H1 (cell line): ENCODE measurements at regions not wholly inside any gene's neighbourhood (a gene's known extent, or its start where the extent isn't known, plus 50 kb on each side); places are given as distances from the start of the nearest gene placed in this dataset.

Experiments
- CTCF ChIA-PET: fragments of 300-600 bp; sonication (Branson Sonifier 250); formaldehyde crosslinking; loops from one replicate; lab custom pipeline; 2021; ENCODE audit not compliant: partially characterized antibody; lab: Charles Lee
- POLR2A ChIA-PET: fragments of 300-600 bp; sonication (Branson Sonifier 250); formaldehyde crosslinking; loops from one replicate; lab custom pipeline; 2021; ENCODE audit warnings: inconsistent platforms; ENCODE audit not compliant: partially characterized antibody; lab: Charles Lee
- DNase-seq, 2 experiments: peaks; one replicate each; pipeline versions ENCODE4 v3.0.0 to v3.0.0-alpha.2; 2010 to 2022; ENCODE audit warnings: low spot score in 2 of 2, low read depth in 1 of 2, mixed read lengths in 1 of 2
- FAIRE-seq: peaks from 2 replicates; lab custom pipeline; 2011; peaks lifted over from hg19 to GRCh38; lab: Jason Lieb, UNC
- H2AFZ ChIP-seq: 2 replicates; pipeline ENCODE4 v1.8.1; 2012; ENCODE audit warnings: low read length, inconsistent platforms
- H2AK5ac ChIP-seq: 2 replicates; pipeline ENCODE4 v1.6.1; 2013; ENCODE audit warnings: low read depth, low read length
- H2BK120ac ChIP-seq: replicated peaks from 2 replicates; pipeline ENCODE3; 2013; ENCODE audit warnings: low read depth, low read length, inconsistent platforms
- H2BK12ac ChIP-seq: 2 replicates; pipeline ENCODE4 v1.6.1; 2013; ENCODE audit warnings: low read depth, low read length
- H2BK15ac ChIP-seq: 2 replicates; pipeline ENCODE4 v1.6.1; 2013; ENCODE audit warnings: low read length
- H2BK20ac ChIP-seq: 2 replicates; pipeline ENCODE4 v1.6.1; 2013; ENCODE audit warnings: low read length
- H2BK5ac ChIP-seq: 2 replicates; pipeline ENCODE4 v1.6.1; 2013; ENCODE audit warnings: low read depth, low read length
- H3K14ac ChIP-seq: 2 replicates; pipeline ENCODE4 v1.6.1; 2013; ENCODE audit warnings: inconsistent platforms; ENCODE audit not compliant: insufficient read length
- H3K18ac ChIP-seq: 2 replicates; pipeline ENCODE4 v1.6.1; 2013; ENCODE audit warnings: low read length; ENCODE audit errors: extremely low read depth
- H3K23ac ChIP-seq: 2 replicates; pipeline ENCODE4 v1.6.1; 2013; ENCODE audit warnings: inconsistent platforms; ENCODE audit not compliant: insufficient read length
- H3K23me2 ChIP-seq: 2 replicates; pipeline ENCODE4 v1.6.1; 2013; ENCODE audit warnings: low read depth, low read length
- H3K27ac ChIP-seq: 2 replicates; pipeline ENCODE4 v1.6.1; 2011; ENCODE audit warnings: low read depth, low read length, inconsistent platforms
- H3K27me3 ChIP-seq, 4 experiments: replicated peaks in 1 of 4; 1 replicate in 1 of 4; 2 replicates in 3 of 4; pipeline versions ENCODE4 v1.6.1 to v1.8.1; 2011 to 2013; ENCODE audit warnings: low read length in 3 of 4, mild to moderate bottlenecking in 3 of 4, inconsistent platforms in 2 of 4, mixed read lengths in 2 of 4, moderate library complexity in 1 of 4; ENCODE audit not compliant: control insufficient read depth in 3 of 4, insufficient read depth in 3 of 4; ENCODE audit errors: extremely low read depth in 1 of 4
- H3K36me3 ChIP-seq, 4 experiments: 2 replicates each; pipeline versions ENCODE4 v1.6.1 to v1.8.1; 2011 to 2013; ENCODE audit warnings: mild to moderate bottlenecking in 4 of 4, low read length in 3 of 4, moderate library complexity in 2 of 4, control low read depth in 1 of 4, inconsistent platforms in 1 of 4; ENCODE audit not compliant: insufficient read depth in 4 of 4, control insufficient read depth in 2 of 4
- H3K4ac ChIP-seq: replicated peaks from 2 replicates; pipeline ENCODE3; 2013; ENCODE audit warnings: low read length, low read depth, mixed read lengths, inconsistent platforms; ENCODE audit not compliant: insufficient read length
- H3K4me1 ChIP-seq, 4 experiments: replicated peaks in 1 of 4; 1 replicate in 1 of 4; 2 replicates in 3 of 4; pipeline versions ENCODE4 v1.6.1 to v1.8.1; 2011 to 2013; ENCODE audit warnings: low read length in 3 of 4, inconsistent platforms in 2 of 4, mixed read lengths in 1 of 4; ENCODE audit not compliant: insufficient read depth in 4 of 4, control insufficient read depth in 3 of 4
- H3K4me2 ChIP-seq, 2 experiments: 2 replicates each; pipeline versions ENCODE4 v1.6.1 to v1.8.1; 2011 to 2013; ENCODE audit warnings: low read depth in 2 of 2, low read length in 2 of 2, control low read depth in 1 of 2, inconsistent platforms in 1 of 2, mild to moderate bottlenecking in 1 of 2; ENCODE audit not compliant: insufficient read depth in 1 of 2
- H3K4me3 ChIP-seq, 4 experiments: fragments of 200-600, 300-600 bp in 1 of 4; sonication (generic), shearing (Covaris generic), sonication (Bioruptor Twin) in 1 of 4; 2 replicates each; pipeline versions ENCODE4 v1.5.1 to v1.8.1; 2011 to 2016; ENCODE audit warnings: low read length in 4 of 4, low read depth in 3 of 4, control low read depth in 2 of 4, inconsistent platforms in 2 of 4, mild to moderate bottlenecking in 2 of 4, mixed read lengths in 1 of 4, moderate library complexity in 1 of 4; ENCODE audit not compliant: insufficient read depth in 2 of 4; ENCODE audit errors: extremely low read depth in 1 of 4
- H3K56ac ChIP-seq: replicated peaks from 2 replicates; pipeline ENCODE3; 2013; ENCODE audit warnings: low read depth, mild to moderate bottlenecking, mixed read lengths, low read length, inconsistent platforms; ENCODE audit not compliant: insufficient read length
- H3K79me1 ChIP-seq: 2 replicates; pipeline ENCODE4 v1.6.1; 2013; ENCODE audit warnings: low read depth, low read length, control low read depth
- H3K79me2 ChIP-seq, 2 experiments: 2 replicates each; pipeline versions ENCODE4 v1.6.1 to v1.8.1; 2012 to 2013; ENCODE audit warnings: low read length in 2 of 2, mild to moderate bottlenecking in 2 of 2, inconsistent platforms in 1 of 2; ENCODE audit not compliant: insufficient read depth in 2 of 2, control insufficient read depth in 1 of 2
- H3K9ac ChIP-seq, 4 experiments: replicated peaks in 1 of 4; 1 replicate in 1 of 4; 2 replicates in 3 of 4; pipeline versions ENCODE4 v1.6.1 to v1.8.1; 2011 to 2013; ENCODE audit warnings: low read depth in 3 of 4, low read length in 3 of 4, control low read depth in 2 of 4, mild to moderate bottlenecking in 2 of 4, moderate library complexity in 2 of 4, inconsistent platforms in 1 of 4; ENCODE audit errors: extremely low read depth in 1 of 4
- H3K9me3 ChIP-seq, 2 experiments: 2 replicates each; pipeline versions ENCODE4 v1.6.1 to v1.8.1; 2012 to 2013; ENCODE audit warnings: mild to moderate bottlenecking in 2 of 2, moderate library complexity in 2 of 2, control low read depth in 1 of 2, inconsistent platforms in 1 of 2, low read depth in 1 of 2, low read length in 1 of 2, mixed read lengths in 1 of 2; ENCODE audit not compliant: insufficient read depth in 2 of 2
- H4K20me1 ChIP-seq, 2 experiments: replicated peaks in 1 of 2; 2 replicates each; pipeline versions ENCODE3 to v1.8.1; 2011 to 2013; ENCODE audit warnings: inconsistent platforms in 2 of 2, low read length in 2 of 2, mild to moderate bottlenecking in 1 of 2; ENCODE audit not compliant: insufficient read depth in 2 of 2, control insufficient read depth in 1 of 2
- H4K5ac ChIP-seq: 2 replicates; pipeline ENCODE4 v1.6.1; 2013; ENCODE audit warnings: low read length, low read depth, mixed read lengths, inconsistent platforms; ENCODE audit not compliant: insufficient read length
- H4K8ac ChIP-seq: 2 replicates; pipeline ENCODE4 v1.8.0; 2013; ENCODE audit warnings: mild to moderate bottlenecking, moderate library complexity, low read length, inconsistent platforms; ENCODE audit not compliant: insufficient read depth; ENCODE audit errors: extremely low read depth
- H4K91ac ChIP-seq: replicated peaks from 2 replicates; pipeline ENCODE3; 2013; ENCODE audit warnings: low read length, mixed read lengths, inconsistent platforms; ENCODE audit not compliant: insufficient read length
- BACH1 ChIP-seq: IDR thresholded peaks from 2 replicates; pipeline ENCODE4 v1.6.1; 2012; ENCODE audit warnings: low read length, improper control_type of control experiment
- BCL11A ChIP-seq, 2 experiments: IDR thresholded peaks; one replicate each; pipeline ENCODE4 v1.6.1; 2011; ENCODE audit warnings: low read depth in 2 of 2, low read length in 2 of 2, mild to moderate bottlenecking in 2 of 2
- CEBPB ChIP-seq: IDR thresholded peaks from 2 replicates; pipeline ENCODE4 v1.6.1; 2012; ENCODE audit warnings: low read depth, low read length
- CTBP2 ChIP-seq: IDR thresholded peaks from 2 replicates; pipeline ENCODE4 v1.7.0; 2011; ENCODE audit warnings: borderline replicate concordance, mild to moderate bottlenecking, moderate library complexity, mixed read lengths, low read length; ENCODE audit not compliant: insufficient read depth, insufficient read length
- HDAC6 ChIP-seq: IDR thresholded peaks from one replicate; pipeline ENCODE4 v1.7.1; 2012; ENCODE audit warnings: low read depth, mild to moderate bottlenecking, inconsistent platforms, low read length, moderate library complexity
- JUN ChIP-seq: IDR thresholded peaks from 2 replicates; pipeline ENCODE4 v1.6.1; 2011; ENCODE audit warnings: low read depth, mild to moderate bottlenecking, improper control_type of control experiment, low read length
- KDM1A ChIP-seq: fragments of 200-600, 300-600 bp; sonication (generic); IDR thresholded peaks from 2 replicates; pipeline ENCODE4 v1.7.1; 2016; ENCODE audit warnings: mild to moderate bottlenecking, low read length, borderline replicate concordance
- KDM4A ChIP-seq: IDR thresholded peaks from one replicate; pipeline ENCODE4 v1.7.1; 2012; ENCODE audit warnings: low read depth, mild to moderate bottlenecking, moderate library complexity, low read length, inconsistent platforms; ENCODE audit not compliant: severe bottlenecking
- POU5F1 ChIP-seq: IDR thresholded peaks from 2 replicates; pipeline ENCODE4 v1.6.1; 2011; ENCODE audit warnings: low read depth, mild to moderate bottlenecking, low read length, moderate library complexity
- SIRT6 ChIP-seq: IDR thresholded peaks from one replicate; pipeline ENCODE4 v1.7.1; 2012; ENCODE audit warnings: low read length, inconsistent platforms
- SP1 ChIP-seq: IDR thresholded peaks from 2 replicates; pipeline ENCODE4 v1.6.1; 2011; ENCODE audit warnings: low read depth, low read length
- WGBS, 2 experiments: shearing (Covaris generic) in 1 of 2; methylation state at CpG; one replicate each; pipeline versions ENCODE4 v1.1.6 to v1.1.7; 2013 to 2015; ENCODE audit warnings: low lambda C conversion rate in 2 of 2, mixed read lengths in 2 of 2, inconsistent platforms in 1 of 2, low coverage in 1 of 2, missing lambda C conversion rate in 1 of 2; ENCODE audit not compliant: insufficient replicate concordance in 2 of 2, insufficient coverage in 1 of 2, insufficient read length in 1 of 2; ENCODE audit errors: extremely low coverage in 1 of 2, missing lambda C conversion rate in 1 of 2; 5-methylcytosine and 5-hydroxymethylcytosine counted together
- TF ChIP-seq, protein P1 (sequence below): IDR thresholded peaks from 2 replicates; pipeline ENCODE4 v1.6.1; 2012; ENCODE audit warnings: low read length, inconsistent platforms

DNA sequence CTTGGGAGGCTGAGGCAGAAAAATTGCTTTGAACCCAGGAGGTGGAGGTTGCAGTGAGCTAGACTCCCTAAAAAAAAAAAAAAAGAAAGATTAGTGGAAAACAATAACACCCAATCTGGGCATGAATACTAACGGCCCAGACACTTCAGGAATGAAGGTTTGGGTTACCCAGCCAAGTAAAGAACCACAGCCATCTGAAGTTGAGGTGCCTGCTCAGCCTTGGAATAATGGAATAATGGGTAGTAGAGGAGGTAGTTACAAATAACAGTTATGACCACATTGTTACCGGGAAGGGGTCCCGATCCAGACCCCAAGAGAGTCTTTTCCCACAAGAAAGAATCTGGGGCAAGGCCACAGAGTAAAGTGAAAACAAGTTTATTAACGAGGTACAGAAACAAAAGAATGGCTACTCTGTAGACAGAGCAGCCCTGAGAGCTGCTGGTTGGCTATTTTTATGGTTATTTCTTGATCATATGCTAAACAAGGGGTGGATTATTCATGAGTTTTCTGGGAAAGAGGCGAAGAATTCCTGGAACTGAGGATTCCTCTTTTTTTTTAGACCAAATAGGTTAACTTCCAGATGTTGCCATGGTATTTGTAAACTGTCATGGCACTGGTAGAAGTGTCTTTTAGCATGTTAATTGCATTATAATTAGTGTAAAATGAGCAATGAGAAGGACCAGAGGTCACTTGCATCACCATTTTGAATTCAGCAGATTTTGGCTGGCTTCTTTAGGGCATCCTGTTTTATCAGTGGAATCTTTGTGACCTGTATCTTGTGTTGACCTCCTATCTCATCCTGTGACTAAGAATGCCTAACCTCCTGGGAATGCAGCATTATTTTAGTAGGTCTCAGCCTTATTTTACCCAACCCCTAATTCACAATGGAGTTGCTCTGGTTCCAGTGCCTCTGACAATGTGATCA, 96.2 kb upstream of the HAAO start:
- H3K27ac ChIP-seq: no peak overlapping the region
- CTCF ChIA-PET: no interaction called here
- H3K36me3 ChIP-seq: no peaks in the 10 kb centered on the region
- H4K5ac ChIP-seq: no peak overlapping the region
- no peak overlapping the region for H3K9ac ChIP-seq
- H4K8ac ChIP-seq: no peak overlapping the region
- H3K4me3 ChIP-seq: no peak overlapping the region
- WGBS, 2 experiments: 83% methylated on average over 5 of the region's 5 CpGs; no CpG with 5 or more reads in 1 of the 2 experiments
- H2AK5ac ChIP-seq: no peak overlapping the region
- H3K79me1 ChIP-seq: no peaks in the 10 kb centered on the region
- no peak overlapping the region for H2AFZ ChIP-seq
- H2BK12ac ChIP-seq: no peak overlapping the region
- DNase-seq (no peak), FAIRE-seq (no peak)
- H2BK120ac ChIP-seq: no peak overlapping the region
- H3K18ac ChIP-seq: no peak overlapping the region
- no peak overlapping the region for H3K4ac ChIP-seq
- H4K20me1 ChIP-seq: no peaks in the 10 kb centered on the region
- H3K79me2 ChIP-seq: no peaks in the 10 kb centered on the region
- no peak overlapping the region for H4K91ac ChIP-seq
- no peak overlapping the region for H2BK5ac ChIP-seq
- no peaks in the 10 kb centered on the region for H3K4me1 ChIP-seq
- no peak overlapping the region for H3K4me2 ChIP-seq
- H3K23me2 ChIP-seq: no peaks in the 10 kb centered on the region
- H3K14ac ChIP-seq: no peak overlapping the region
- no peaks in the 10 kb centered on the region for H3K27me3 ChIP-seq
- H3K56ac ChIP-seq: no peak overlapping the region
- H3K23ac ChIP-seq: no peak overlapping the region
- no peak overlapping the region for H2BK15ac ChIP-seq
- POLR2A ChIA-PET: no interaction called here
- H2BK20ac ChIP-seq: no peak overlapping the region
- H3K9me3 ChIP-seq: peaks cover 7 to 11% of the 10 kb centered on the region in 2 experiments
- TF ChIP-seq KDM1A (no peak), HDAC6 (no peak), CEBPB (no peak), POU5F1 (no peak), CTBP2 (no peak), BACH1 (no peak), SIRT6 (no peak), BCL11A (IDR thresholded peaks at IDR 0.05; ENCODE audit: low read depth in 2 of 2, low read length in 2 of 2) (no peak), KDM4A (no peak), JUN (no peak), SP1 (no peak)
- TF ChIP-seq, protein P1, sequence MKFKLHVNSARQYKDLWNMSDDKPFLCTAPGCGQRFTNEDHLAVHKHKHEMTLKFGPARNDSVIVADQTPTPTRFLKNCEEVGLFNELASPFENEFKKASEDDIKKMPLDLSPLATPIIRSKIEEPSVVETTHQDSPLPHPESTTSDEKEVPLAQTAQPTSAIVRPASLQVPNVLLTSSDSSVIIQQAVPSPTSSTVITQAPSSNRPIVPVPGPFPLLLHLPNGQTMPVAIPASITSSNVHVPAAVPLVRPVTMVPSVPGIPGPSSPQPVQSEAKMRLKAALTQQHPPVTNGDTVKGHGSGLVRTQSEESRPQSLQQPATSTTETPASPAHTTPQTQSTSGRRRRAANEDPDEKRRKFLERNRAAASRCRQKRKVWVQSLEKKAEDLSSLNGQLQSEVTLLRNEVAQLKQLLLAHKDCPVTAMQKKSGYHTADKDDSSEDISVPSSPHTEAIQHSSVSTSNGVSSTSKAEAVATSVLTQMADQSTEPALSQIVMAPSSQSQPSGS: no peak
